NT2/D1 (cell line): ENCODE measurements at regions not wholly inside any gene's neighbourhood (a gene's known extent, or its start where the extent isn't known, plus 50 kb on each side); places are given as distances from the start of the nearest gene placed in this dataset.

Source experiments
- DNase-seq: peaks from one replicate; pipeline ENCODE4 v3.0.0-alpha.2; 2011; ENCODE audit warnings: low read depth, low spot score
- H3K27me3 ChIP-seq: 2 replicates; pipeline ENCODE4 v1.6.0; 2011; ENCODE audit warnings: mild to moderate bottlenecking; ENCODE audit not compliant: insufficient read length, insufficient read depth
- H3K36me3 ChIP-seq: 2 replicates; pipeline ENCODE4 v1.6.1; 2011; ENCODE audit warnings: mild to moderate bottlenecking, low read length, mixed read lengths; ENCODE audit not compliant: insufficient read depth, insufficient read length
- H3K4me1 ChIP-seq: 2 replicates; pipeline ENCODE4 v1.5.1; 2011; ENCODE audit not compliant: insufficient read depth, insufficient read length
- H3K4me3 ChIP-seq: 2 replicates; pipeline ENCODE4 v1.5.1; 2011; ENCODE audit warnings: low read depth; ENCODE audit not compliant: insufficient read length
- H3K9ac ChIP-seq: 2 replicates; pipeline ENCODE4 v1.6.0; 2011; ENCODE audit warnings: low read depth; ENCODE audit not compliant: insufficient read length
- H3K9me3 ChIP-seq: 2 replicates; pipeline ENCODE4 v1.5.1; 2011; ENCODE audit warnings: mild to moderate bottlenecking, low read length; ENCODE audit not compliant: insufficient read depth
- SUZ12 ChIP-seq: IDR thresholded peaks from 2 replicates; pipeline ENCODE4 v1.6.1; 2011; ENCODE audit not compliant: insufficient read length, insufficient read depth; ENCODE audit errors: extremely low read depth
- YY1 ChIP-seq: IDR thresholded peaks from 2 replicates; pipeline ENCODE4 v1.6.1; 2011; ENCODE audit not compliant: insufficient read length, insufficient read depth
- ZNF274 ChIP-seq: IDR thresholded peaks from 2 replicates; pipeline ENCODE4 v1.6.1; 2011; ENCODE audit warnings: mild to moderate bottlenecking, low read depth, low read length

- H3K27me3 ChIP-seq: no peaks in the 10 kb centered on the region
- H3K4me3 ChIP-seq: no peak overlapping the region
- TF ChIP-seq YY1 (peak; percentile 17), SUZ12 (no peak)
- H3K9ac ChIP-seq: no peak overlapping the region
- peaks cover 2% of the 10 kb centered on the region for H3K4me1 ChIP-seq
- H3K9me3 ChIP-seq: no peaks in the 10 kb centered on the region
- H3K36me3 ChIP-seq: no peaks in the 10 kb centered on the region
- no peak for DNase-seq
Observed at GRCh38 chr2:217433522-217433921, 569.3 kb downstream of the TNS1 start.

DNA sequence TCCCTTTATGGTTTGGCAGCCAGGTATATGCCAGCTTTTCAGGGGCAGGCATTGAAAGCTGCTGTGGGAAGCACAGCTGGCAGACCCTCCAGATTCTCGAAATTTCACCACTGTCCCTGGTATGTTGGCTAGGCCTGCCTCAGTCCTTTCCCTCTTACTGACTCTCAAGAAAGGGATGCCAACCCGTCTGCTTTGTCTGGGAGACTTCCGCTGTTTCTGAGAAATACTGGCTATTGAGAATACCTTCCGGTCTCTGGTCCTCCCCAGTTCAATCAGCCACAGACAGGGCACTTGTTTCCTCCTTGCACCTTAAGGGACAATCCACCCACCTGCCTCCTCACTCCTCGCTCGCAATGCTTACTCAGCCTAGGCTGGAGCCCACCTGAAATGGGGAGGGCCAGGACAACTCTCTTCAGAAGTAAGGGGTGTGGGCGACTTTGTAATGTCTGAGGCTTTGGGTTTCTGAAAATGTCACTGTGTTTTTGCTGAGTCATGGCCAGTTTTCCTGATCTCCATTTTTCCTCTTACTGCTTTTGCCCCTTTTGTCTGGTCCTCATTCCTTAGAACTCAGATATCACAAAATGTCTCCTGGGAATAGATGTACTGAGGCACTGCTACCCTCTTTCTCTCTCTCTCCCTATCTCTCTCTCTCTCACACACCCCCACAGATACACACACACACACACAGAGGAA, 571.1 kb downstream of the TNS1 start:
- no peak for TF ChIP-seq YY1
- no peak for TF ChIP-seq SUZ12
- TF ChIP-seq ZNF274: no peak
- H3K9ac ChIP-seq: no peak overlapping the region
- no peaks in the 10 kb centered on the region for H3K9me3 ChIP-seq
- H3K4me1 ChIP-seq: peaks cover 2% of the 10 kb centered on the region
- no peaks in the 10 kb centered on the region for H3K27me3 ChIP-seq
- no peak for DNase-seq
- no peak overlapping the region for H3K4me3 ChIP-seq
- no peaks in the 10 kb centered on the region for H3K36me3 ChIP-seq

DNA sequence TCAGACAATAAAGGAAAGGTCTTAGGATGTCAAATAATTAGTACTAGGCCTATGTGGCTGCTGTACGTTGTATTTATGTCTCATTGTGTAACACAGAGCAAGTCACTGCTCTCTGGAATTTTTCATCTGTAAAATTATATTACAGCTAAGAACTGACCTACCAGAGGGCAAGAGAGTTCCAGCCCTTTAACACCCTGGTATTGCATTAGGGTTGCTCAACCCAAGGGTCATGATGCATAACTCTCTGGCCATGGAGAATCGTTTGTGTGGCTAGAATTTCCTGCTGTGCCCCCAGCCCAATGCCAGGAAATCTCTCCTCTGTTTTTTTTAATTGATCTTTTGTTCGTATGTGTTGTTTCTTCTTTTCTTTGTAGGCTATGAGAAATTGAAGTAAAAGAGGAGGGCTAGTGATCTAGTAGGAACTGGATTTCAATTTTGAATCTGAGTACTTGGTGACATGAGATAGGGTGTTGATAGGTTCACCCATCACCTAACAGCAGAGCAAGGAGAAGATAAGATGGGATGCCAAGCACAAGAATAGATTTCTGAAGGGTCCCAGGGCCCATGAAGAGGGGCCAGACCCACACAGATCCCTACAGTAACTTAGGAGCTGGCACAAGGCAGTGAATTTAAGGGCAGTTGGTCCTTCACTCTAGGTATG, 571.2 kb upstream of the TNP1 start:
- H3K4me3 ChIP-seq: no peak overlapping the region
- DNase-seq: no peak

GRCh38 chr2:217429981-217430500, 570.2 kb upstream of the TNP1 start:
- Histone ChIP-seq H3K36me3 (no peaks in the 10 kb centered on the region), H3K4me1 (peaks cover 2% of the 10 kb centered on the region), H3K27me3 (no peaks in the 10 kb centered on the region), H3K9me3 (no peaks in the 10 kb centered on the region), H3K4me3 (no peak overlapping the region), H3K9ac (no peak overlapping the region)
- TF ChIP-seq SUZ12 (no peak), ZNF274 (no peak), YY1 (no peak)
- no peak for DNase-seq

More for the DNA sequence above, 571.2 kb upstream of the TNP1 start:
- Histone ChIP-seq H3K36me3 (no peaks in the 10 kb centered on the region), H3K9me3 (no peaks in the 10 kb centered on the region), H3K4me1 (peaks cover 2% of the 10 kb centered on the region), H3K9ac (no peak overlapping the region), H3K27me3 (no peaks in the 10 kb centered on the region)
- TF ChIP-seq SUZ12 (no peak), YY1 (no peak), ZNF274 (no peak)

DNA sequence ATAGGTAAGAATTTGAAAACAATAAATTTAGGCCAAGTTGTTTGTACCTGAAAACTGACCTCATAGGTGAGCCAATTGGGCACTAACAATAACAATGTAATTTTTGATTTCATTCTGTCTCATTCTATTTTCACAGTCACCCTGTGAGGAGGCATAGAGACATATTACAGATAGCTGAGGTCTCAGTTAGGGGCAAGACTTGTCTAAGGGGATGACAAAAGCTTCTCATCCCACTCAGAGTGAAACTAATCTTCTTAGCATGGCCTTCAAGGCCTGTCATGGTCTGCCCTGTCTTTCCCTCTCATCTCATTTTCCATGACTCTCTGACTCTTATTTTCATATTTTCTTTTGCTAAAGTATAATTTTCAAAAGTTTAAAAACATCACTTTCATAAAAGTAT, 562.0 kb upstream of the TNP1 start:
- no peaks in the 10 kb centered on the region for H3K27me3 ChIP-seq
- H3K4me1 ChIP-seq: no peaks in the 10 kb centered on the region
- no peaks in the 10 kb centered on the region for H3K9me3 ChIP-seq
- H3K36me3 ChIP-seq: no peaks in the 10 kb centered on the region
- TF ChIP-seq YY1 (no peak), ZNF274 (no peak), SUZ12 (no peak)
- no peak overlapping the region for H3K9ac ChIP-seq
- DNase-seq: no peak
- no peak overlapping the region for H3K4me3 ChIP-seq

GRCh38 chr2:217420854-217421253, 561.0 kb upstream of the TNP1 start:
- no peak for DNase-seq
- no peak for TF ChIP-seq YY1
- no peak for TF ChIP-seq SUZ12
- TF ChIP-seq ZNF274: no peak
- no peaks in the 10 kb centered on the region for H3K4me1 ChIP-seq

GRCh38 chr2:217419055-217419671, 559.3 kb upstream of the TNP1 start:
- H3K4me1 ChIP-seq: no peaks in the 10 kb centered on the region
- no peak for DNase-seq
- H3K9me3 ChIP-seq: no peaks in the 10 kb centered on the region
- no peak overlapping the region for H3K4me3 ChIP-seq
- no peaks in the 10 kb centered on the region for H3K36me3 ChIP-seq
- H3K9ac ChIP-seq: no peak overlapping the region
- no peak for TF ChIP-seq ZNF274
- no peaks in the 10 kb centered on the region for H3K27me3 ChIP-seq

More at GRCh38 chr2:217420854-217421253, 561.0 kb upstream of the TNP1 start:
- Histone ChIP-seq H3K9me3 (no peaks in the 10 kb centered on the region), H3K36me3 (no peaks in the 10 kb centered on the region), H3K4me3 (no peak overlapping the region), H3K27me3 (no peaks in the 10 kb centered on the region), H3K9ac (no peak overlapping the region)
